K562 (cell line): ENCODE measurements at regions not wholly inside any gene's neighbourhood (a gene's known extent, or its start where the extent isn't known, plus 50 kb on each side); places are given as distances from the start of the nearest gene placed in this dataset.

Experiments used
- ATAC-seq: fragments of 200-7000 bp; cut with Tn5 transposase; 3 replicates; pipeline ENCODE4 v1.9.1; 2020; ENCODE audit warnings: moderate library complexity
- BruUV-seq: library from RNA; stranded (reverse); fragments of 400-500 nt; replicated peaks from 2 replicates; lab custom pipeline; 2021; lab: Mats Ljungman, UMichigan
- CTCF ChIA-PET: fragments of 300-600 bp; formaldehyde crosslinking; extraction: SDS; loops from one replicate; lab custom pipeline; 2021; ENCODE audit warnings: low intra/inter-chr PET ratio; lab: Yijun Ruan, JAX
- POLR2A ChIA-PET: fragments of 300-600, 350-650 bp; sonication (Branson Sonifier 250); formaldehyde crosslinking; extraction: SDS; loops from one replicate; lab custom pipeline; 2021; ENCODE audit warnings: antibody characterized with exemption, inconsistent platforms; lab: Yijun Ruan, JAX
- DNase-seq, 4 experiments: peaks; one replicate each; pipeline versions ENCODE4 v3.0.0 to v3.0.0-alpha.2; 2011 to 2018; ENCODE audit warnings: low spot score in 3 of 4, mixed read lengths in 3 of 4; ENCODE audit errors: extremely low read depth in 1 of 4
- FAIRE-seq: peaks from 2 replicates; lab custom pipeline; 2011; peaks lifted over from hg19 to GRCh38; lab: Jason Lieb, UNC
- H2AFZ ChIP-seq: 2 replicates; pipeline ENCODE4 v1.6.0; 2011; ENCODE audit warnings: low read depth, low read length, control low read depth, inconsistent platforms
- H3K27ac ChIP-seq: fragments of 200-600 bp; 3 replicates; pipeline ENCODE4 v1.8.0; 2011; ENCODE audit warnings: low read depth, mild to moderate bottlenecking, control low read depth, inconsistent platforms, low read length, moderate library complexity, mixed read lengths; ENCODE audit errors: extremely low read depth
- H3K27me3 ChIP-seq, 2 experiments: fragments of 300-600 bp in 1 of 2; 2 replicates in 1 of 2; 3 replicates in 1 of 2; pipeline versions ENCODE4 v1.6.0 to v1.8.0; 2011; ENCODE audit warnings: inconsistent platforms in 2 of 2, low read length in 2 of 2, mild to moderate bottlenecking in 1 of 2, mixed read lengths in 1 of 2, moderate library complexity in 1 of 2; ENCODE audit not compliant: control insufficient read depth in 2 of 2, insufficient read depth in 2 of 2
- H3K36me3 ChIP-seq: fragments of 300-600 bp; 3 replicates; pipeline ENCODE4 v1.8.0; 2011; ENCODE audit warnings: mild to moderate bottlenecking, low read length, inconsistent platforms; ENCODE audit not compliant: control insufficient read depth, insufficient read depth
- H3K4me1 ChIP-seq, 2 experiments: fragments of 200-600 bp in 1 of 2; replicated peaks in 1 of 2; 2 replicates in 1 of 2; 3 replicates in 1 of 2; pipeline versions ENCODE4 v1.5.1 to v1.8.0; 2011; ENCODE audit warnings: inconsistent platforms in 2 of 2, low read length in 2 of 2, mild to moderate bottlenecking in 1 of 2, mixed read lengths in 1 of 2, moderate library complexity in 1 of 2; ENCODE audit not compliant: control insufficient read depth in 2 of 2, insufficient read depth in 2 of 2
- H3K4me2 ChIP-seq: 2 replicates; pipeline ENCODE4 v1.6.1; 2011; ENCODE audit warnings: low read length, control low read depth, inconsistent platforms, mixed read lengths; ENCODE audit not compliant: insufficient read depth
- H3K4me3 ChIP-seq: fragments of 200-600 bp; sonication (generic), shearing (Covaris generic); 2 replicates; pipeline ENCODE4 v1.5.1; 2016; ENCODE audit warnings: control low read depth, inconsistent platforms
- H3K79me2 ChIP-seq: fragments of 200-600 bp; 3 replicates; pipeline ENCODE4 v1.8.0; 2011; ENCODE audit warnings: low read length, inconsistent platforms; ENCODE audit not compliant: control insufficient read depth, insufficient read depth
- H3K9ac ChIP-seq, 2 experiments: 2 replicates each; pipeline versions ENCODE4 v1.6.0 to v1.6.1; 2011; ENCODE audit warnings: low read depth in 2 of 2, low read length in 2 of 2, control low read depth in 1 of 2, inconsistent platforms in 1 of 2, mild to moderate bottlenecking in 1 of 2, mixed read lengths in 1 of 2; ENCODE audit not compliant: insufficient read depth in 1 of 2
- H3K9me1 ChIP-seq: one replicate; pipeline ENCODE4 v1.6.0; 2011; ENCODE audit warnings: inconsistent platforms, mild to moderate bottlenecking, low read length, moderate library complexity; ENCODE audit not compliant: control insufficient read depth, insufficient read depth
- H3K9me3 ChIP-seq: replicated peaks from 2 replicates; pipeline ENCODE4 v1.5.1; 2011; ENCODE audit warnings: low read depth, low read length, inconsistent platforms; ENCODE audit not compliant: control insufficient read depth, insufficient read depth
- H4K20me1 ChIP-seq: replicated peaks from 2 replicates; pipeline ENCODE4 v1.6.1; 2011; ENCODE audit warnings: low read length, inconsistent platforms, mixed read lengths; ENCODE audit not compliant: control insufficient read depth, insufficient read depth
- ATF3 ChIP-seq, 2 experiments: fragments of 450-650 bp in 1 of 2; sonication (generic) in 1 of 2; formaldehyde crosslinking in 1 of 2; IDR thresholded peaks in 1 of 2; conservative IDR thresholded peaks in 1 of 2; 2 replicates each; pipeline versions ENCODE4 v1.6.1 to v1.8.1; 2016 to 2023; ENCODE audit warnings: mild to moderate bottlenecking in 2 of 2, moderate library complexity in 2 of 2, inconsistent platforms in 1 of 2, missing genetic modification reagents in 1 of 2
- CBFA2T2 ChIP-seq: fragments of 450-650 bp; conservative IDR thresholded peaks from 2 replicates; pipeline ENCODE4 v1.6.1; 2017; ENCODE audit warnings: mild to moderate bottlenecking
- ELF1 ChIP-seq: fragments of 200-800 bp; sonication (Bioruptor generic); IDR thresholded peaks from 2 replicates; pipeline ENCODE4 v1.6.1; 2016; ENCODE audit warnings: missing genetic modification characterization, missing compliant biosample characterization
- SAP30 ChIP-seq: fragments of 200-600 bp; sonication (generic); IDR thresholded peaks from 2 replicates; pipeline ENCODE4 v1.6.1; 2012; ENCODE audit warnings: borderline replicate concordance, low read depth, mild to moderate bottlenecking, moderate library complexity, low read length, control low read depth, inconsistent platforms; ENCODE audit not compliant: insufficient read depth, poor library complexity, severe bottlenecking
- SFPQ ChIP-seq: fragments of 200-400 bp; formaldehyde crosslinking; IDR thresholded peaks from 2 replicates; pipeline ENCODE4 v1.6.1; 2017; ENCODE audit warnings: mild to moderate bottlenecking, low read depth, low read length, moderate library complexity
- ZNF57 ChIP-seq: fragments of 450-650 bp; formaldehyde crosslinking; IDR thresholded peaks from 2 replicates; pipeline ENCODE4 v1.4.0; 2020; ENCODE audit warnings: mild to moderate bottlenecking, moderate library complexity
- WGBS: fragments of 100-300 bp; shearing (Covaris generic); methylation state at CpG from one replicate; pipeline ENCODE4 v1.1.6; 2016; ENCODE audit warnings: low coverage, mixed read lengths; ENCODE audit not compliant: insufficient coverage; ENCODE audit errors: missing lambda C conversion rate; 5-methylcytosine and 5-hydroxymethylcytosine counted together
- in situ Hi-C: fragments of 300-500 bp; cut with MboI; formaldehyde crosslinking; loops from 4 replicates; pipeline ENCODE4 v1.15.0; 2018; ENCODE audit warnings: inconsistent platforms, mixed read lengths
- intact Hi-C: fragments of 100-400 bp; cut with micrococcal nuclease; formaldehyde crosslinking; loops from 2 replicates; pipeline ENCODE4 v1.14.2; 2022

GRCh38 chr6:87806635-87807034, 104.6 kb upstream of the AKIRIN2 start:
- WGBS: 4% methylated on average over 4 of the region's 4 CpGs
- DNase-seq (no peak), ATAC-seq (no peak), FAIRE-seq (no peak)
- H3K4me3 ChIP-seq: no peak overlapping the region
- H4K20me1 ChIP-seq: no peaks in the 10 kb centered on the region; the same call in 1 of the 2 replicates
- H3K4me2 ChIP-seq: no peak overlapping the region
- no peaks in the 10 kb centered on the region for H3K36me3 ChIP-seq
- H3K27ac ChIP-seq: no peak overlapping the region
- POLR2A ChIA-PET: interaction anchor here (1.2 to 1.3 kb wide), 2 partner anchors 8 to 14 kb away, joined by 3 to 6 read pairs; no protein-coding TSS in a partner anchor
- BruUV-seq: no TSS peak
- in situ Hi-C loops: no loop called here
- no peaks in the 10 kb centered on the region for H3K79me2 ChIP-seq
- no peak overlapping the region for H3K9ac ChIP-seq
- no peaks in the 10 kb centered on the region for H3K9me1 ChIP-seq
- intact Hi-C loops: no loop called here
- no peaks in the 10 kb centered on the region for H3K9me3 ChIP-seq
- CTCF ChIA-PET: no interaction called here
- TF ChIP-seq ATF3 (IDR thresholded peaks at IDR 0.05) (no peak), ATF3 (CRISPR knock-in tag; conservative IDR thresholded peaks at IDR 0.05) (no peak), SAP30 (no peak), SFPQ (no peak), ZNF57 (CRISPR knock-in tag) (no peak), CBFA2T2 (no peak), ELF1 (tag) (no peak)
- H2AFZ ChIP-seq: no peak overlapping the region
- H3K27me3 ChIP-seq: peaks cover 5 to 12% of the 10 kb centered on the region in 2 experiments; a peak in 2 of 5 replicates
- H3K4me1 ChIP-seq: no peaks in the 10 kb centered on the region
